Pons (tissue), 1 donor: ENCODE measurements at regions not wholly inside any gene's neighbourhood (a gene's known extent, or its start where the extent isn't known, plus 50 kb on each side); places are given as distances from the start of the nearest gene placed in this dataset.

Source experiments
- DNase-seq: peaks from one replicate; pipeline ENCODE4 v3.0.0-alpha.2; 2016; ENCODE audit warnings: low spot score

GRCh38 chr6:91697010-91697695, 1110.3 kb upstream of the MAP3K7 start:
- no peak for DNase-seq

- no peak for DNase-seq
Measured at GRCh38 chr6:91695221-91695620, 1108.3 kb upstream of the MAP3K7 start.

GRCh38 chr6:91694016-91694654, 1107.3 kb upstream of the MAP3K7 start:
- DNase-seq = no peak

- DNase-seq = no peak
Measured at GRCh38 chr6:91691449-91691848, 1104.6 kb upstream of the MAP3K7 start.

GRCh38 chr6:91683240-91683639, 1096.4 kb upstream of the MAP3K7 start:
- no peak for DNase-seq

- DNase-seq = no peak
Measured at GRCh38 chr6:91681296-91681695, 1094.4 kb upstream of the MAP3K7 start.

- DNase-seq = no peak
Measured at GRCh38 chr6:91678679-91679446, 1092.0 kb upstream of the MAP3K7 start.

- no peak for DNase-seq
Measured at GRCh38 chr6:91672201-91672600, 1085.3 kb upstream of the MAP3K7 start.

GRCh38 chr6:91669871-91670268, 1083.0 kb upstream of the MAP3K7 start:
- no peak for DNase-seq

- peak; percentile 48 for DNase-seq
Measured at GRCh38 chr6:91669154-91669870, 1082.4 kb upstream of the MAP3K7 start.

- DNase-seq = no peak
Measured at GRCh38 chr6:91667596-91667995, 1080.7 kb upstream of the MAP3K7 start.

GRCh38 chr6:91664327-91664959, 1077.6 kb upstream of the MAP3K7 start:
- DNase-seq = no peak

GRCh38 chr6:91660893-91661292, 1074.0 kb upstream of the MAP3K7 start:
- DNase-seq = no peak

- DNase-seq = no peak
Measured at GRCh38 chr6:91659891-91660290, 1073.0 kb upstream of the MAP3K7 start.

- no peak for DNase-seq
Measured at GRCh38 chr6:91654793-91655192, 1067.9 kb upstream of the MAP3K7 start.

GRCh38 chr6:91654357-91654756, 1067.5 kb upstream of the MAP3K7 start:
- no peak for DNase-seq

- no peak for DNase-seq
Measured at GRCh38 chr6:91653895-91654294, 1067.0 kb upstream of the MAP3K7 start.

GRCh38 chr6:91653076-91653723, 1066.3 kb upstream of the MAP3K7 start:
- no peak for DNase-seq

GRCh38 chr6:91646649-91647048, 1059.8 kb upstream of the MAP3K7 start:
- DNase-seq = no peak

GRCh38 chr6:91645811-91646210, 1058.9 kb upstream of the MAP3K7 start:
- DNase-seq = no peak

- no peak for DNase-seq
Measured at GRCh38 chr6:91637217-91637616, 1050.3 kb upstream of the MAP3K7 start.
